ENCODE measurements at regions not wholly inside any gene's neighbourhood (a gene's known extent, or its start where the extent isn't known, plus 50 kb on each side); places are given as distances from the start of the nearest gene placed in this dataset.
"Not testable (repeated sequence)": the region's sequence is repeated elsewhere in the genome, so short reads cannot be mapped to it uniquely, and the experiment has no call there.

DNA sequence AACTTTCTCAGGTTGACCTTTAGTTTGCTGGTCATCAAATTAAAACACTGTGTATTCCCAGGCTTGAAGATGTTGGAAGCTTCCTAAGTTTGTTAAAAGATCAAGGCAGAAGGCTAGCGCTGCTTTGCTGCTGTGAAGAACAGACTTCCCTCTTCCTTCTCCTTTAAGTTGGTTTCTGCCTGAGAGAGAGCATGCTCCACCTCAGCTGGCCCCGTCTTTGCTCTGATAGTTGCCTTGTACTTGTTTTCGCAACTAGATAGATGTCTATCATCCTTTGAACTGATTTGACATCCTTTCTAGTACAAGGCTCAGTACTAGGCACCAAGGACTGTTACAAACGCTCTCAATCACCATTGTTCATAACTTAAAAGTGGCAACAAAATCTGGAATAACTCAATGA, 177.8 kb upstream of the MKLN1 start:
- in situ Hi-C loops (cut with HindIII; ENCODE audit: low sequenced_read_pairs) = no loop called here
- TF ChIP-seq, protein P1, sequence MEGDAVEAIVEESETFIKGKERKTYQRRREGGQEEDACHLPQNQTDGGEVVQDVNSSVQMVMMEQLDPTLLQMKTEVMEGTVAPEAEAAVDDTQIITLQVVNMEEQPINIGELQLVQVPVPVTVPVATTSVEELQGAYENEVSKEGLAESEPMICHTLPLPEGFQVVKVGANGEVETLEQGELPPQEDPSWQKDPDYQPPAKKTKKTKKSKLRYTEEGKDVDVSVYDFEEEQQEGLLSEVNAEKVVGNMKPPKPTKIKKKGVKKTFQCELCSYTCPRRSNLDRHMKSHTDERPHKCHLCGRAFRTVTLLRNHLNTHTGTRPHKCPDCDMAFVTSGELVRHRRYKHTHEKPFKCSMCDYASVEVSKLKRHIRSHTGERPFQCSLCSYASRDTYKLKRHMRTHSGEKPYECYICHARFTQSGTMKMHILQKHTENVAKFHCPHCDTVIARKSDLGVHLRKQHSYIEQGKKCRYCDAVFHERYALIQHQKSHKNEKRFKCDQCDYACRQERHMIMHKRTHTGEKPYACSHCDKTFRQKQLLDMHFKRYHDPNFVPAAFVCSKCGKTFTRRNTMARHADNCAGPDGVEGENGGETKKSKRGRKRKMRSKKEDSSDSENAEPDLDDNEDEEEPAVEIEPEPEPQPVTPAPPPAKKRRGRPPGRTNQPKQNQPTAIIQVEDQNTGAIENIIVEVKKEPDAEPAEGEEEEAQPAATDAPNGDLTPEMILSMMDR (IDR thresholded peaks at IDR 0.05; ENCODE audit: low read depth, low read length) = no peak
- H3K4me3 ChIP-seq (ENCODE audit: low read depth, low read length) = no peak overlapping the region
- DNase-seq (ENCODE audit: low read depth, low spot score) = no peak

DNA sequence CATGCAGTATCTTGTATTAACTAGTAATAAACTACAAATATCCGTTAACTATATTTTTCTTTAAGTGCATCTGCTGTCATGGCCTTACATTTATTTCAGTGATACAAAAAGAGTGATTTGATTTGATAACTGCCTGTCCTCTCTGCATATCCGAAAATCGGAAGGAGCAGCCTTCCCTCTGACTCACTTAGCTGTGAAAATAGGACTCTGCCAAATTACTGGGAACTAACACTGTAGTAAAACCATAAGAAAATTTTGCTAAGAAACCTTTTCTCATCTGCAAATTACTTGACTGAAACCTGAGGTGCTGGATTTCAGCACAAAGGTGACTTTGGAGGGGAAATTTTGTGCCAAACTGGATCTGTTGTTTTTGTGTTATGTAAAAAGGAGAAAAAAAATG, 176.6 kb upstream of the MKLN1 start:
- H3K4me3 ChIP-seq (ENCODE audit: low read depth, low read length) = no peak overlapping the region
- DNase-seq (ENCODE audit: low read depth, low spot score) = no peak
- TF ChIP-seq, protein P1 (IDR thresholded peaks at IDR 0.05; ENCODE audit: low read depth, low read length) = no peak
- in situ Hi-C loops (cut with HindIII; ENCODE audit: low sequenced_read_pairs) = no loop called here

DNA sequence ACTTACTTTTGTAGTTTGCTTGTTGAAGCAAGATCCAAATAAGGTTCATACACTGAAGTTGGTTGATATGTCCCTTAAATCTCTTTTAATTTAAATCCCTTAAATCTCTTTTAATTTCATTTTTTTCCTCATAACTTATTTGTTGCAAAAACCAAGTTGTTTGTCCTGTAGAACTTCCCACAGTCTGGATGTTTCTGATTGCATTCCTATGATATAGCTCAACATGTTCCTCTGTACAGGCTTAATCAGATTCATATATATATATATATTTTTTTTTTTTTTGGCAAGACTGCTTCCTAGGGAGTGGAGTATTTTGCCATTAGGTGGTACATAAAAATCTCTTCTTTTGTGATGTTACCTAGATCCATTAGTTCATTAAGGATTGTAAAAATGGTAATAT, 174.9 kb upstream of the MKLN1 start:
- no peak for DNase-seq (ENCODE audit: low read depth, low spot score)
- no peak overlapping the region for H3K4me3 ChIP-seq (ENCODE audit: low read depth, low read length)
- in situ Hi-C loops (cut with HindIII; ENCODE audit: low sequenced_read_pairs) = no loop called here
- TF ChIP-seq, protein P1 (IDR thresholded peaks at IDR 0.05; ENCODE audit: low read depth, low read length) = no peak

DNA sequence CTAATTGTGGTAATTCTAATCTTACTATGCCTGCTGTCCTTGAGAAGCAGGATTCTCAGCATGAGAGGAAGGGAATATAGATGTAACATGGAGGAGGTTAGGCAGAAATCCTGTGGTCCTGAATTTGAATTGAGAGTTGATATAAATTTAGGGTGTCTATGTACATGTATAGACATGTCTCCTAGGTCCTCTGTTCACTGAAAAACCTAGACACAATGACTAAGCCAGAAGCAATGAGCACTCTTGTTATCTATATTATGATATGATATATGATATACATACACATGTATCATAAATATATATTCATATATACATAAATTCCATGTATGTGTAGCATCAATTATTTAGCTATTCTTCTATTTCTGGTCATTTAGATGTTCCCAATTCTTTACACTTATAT, 173.3 kb upstream of the MKLN1 start:
- TF ChIP-seq, protein P1 (IDR thresholded peaks at IDR 0.05; ENCODE audit: low read depth, low read length) = no peak
- no peak overlapping the region for H3K4me3 ChIP-seq (ENCODE audit: low read depth, low read length)
- in situ Hi-C loops (cut with HindIII; ENCODE audit: low sequenced_read_pairs) = no loop called here
- no peak for DNase-seq (ENCODE audit: low read depth, low spot score)

DNA sequence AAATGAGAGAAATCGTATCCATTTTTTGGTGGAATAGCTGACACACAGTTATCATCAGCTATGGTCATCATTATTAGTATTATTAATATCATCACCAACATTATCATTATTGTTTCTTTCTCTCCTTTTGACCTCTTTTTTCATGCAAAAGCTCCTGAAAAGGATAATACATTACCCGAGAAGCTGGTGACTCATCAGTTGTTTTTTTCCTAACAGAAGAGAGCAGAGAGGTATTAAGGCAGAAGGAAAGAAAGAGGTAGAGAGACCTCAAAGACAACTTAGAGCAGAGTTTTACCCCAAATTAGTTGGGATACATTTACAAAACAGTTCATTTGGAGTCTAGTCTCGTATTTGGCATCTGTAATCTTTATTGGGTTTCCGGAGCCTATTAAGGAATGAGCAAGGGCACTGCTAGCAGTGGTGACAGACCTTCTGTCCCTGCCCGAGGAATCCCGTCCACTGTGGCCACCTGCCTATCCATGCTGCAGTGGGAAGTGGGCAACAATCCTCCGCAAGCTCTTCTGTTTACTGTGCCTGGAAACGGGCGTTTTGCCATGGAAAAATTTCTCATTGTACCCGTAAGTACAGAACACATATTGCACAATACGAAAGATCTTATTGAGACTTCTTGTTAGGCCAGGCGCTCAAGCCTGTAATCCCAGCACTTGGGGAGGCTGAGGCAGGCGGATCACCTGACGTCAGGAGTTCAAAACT, 170.0 kb upstream of the MKLN1 start:
- in situ Hi-C loops (cut with HindIII; ENCODE audit: low sequenced_read_pairs) = no loop called here
- TF ChIP-seq, protein P1 (IDR thresholded peaks at IDR 0.05; ENCODE audit: low read depth, low read length) = no peak
- H3K4me3 ChIP-seq (ENCODE audit: low read depth, low read length) = no peak overlapping the region
- DNase-seq (ENCODE audit: low read depth, low spot score) = peak; percentile 17

DNA sequence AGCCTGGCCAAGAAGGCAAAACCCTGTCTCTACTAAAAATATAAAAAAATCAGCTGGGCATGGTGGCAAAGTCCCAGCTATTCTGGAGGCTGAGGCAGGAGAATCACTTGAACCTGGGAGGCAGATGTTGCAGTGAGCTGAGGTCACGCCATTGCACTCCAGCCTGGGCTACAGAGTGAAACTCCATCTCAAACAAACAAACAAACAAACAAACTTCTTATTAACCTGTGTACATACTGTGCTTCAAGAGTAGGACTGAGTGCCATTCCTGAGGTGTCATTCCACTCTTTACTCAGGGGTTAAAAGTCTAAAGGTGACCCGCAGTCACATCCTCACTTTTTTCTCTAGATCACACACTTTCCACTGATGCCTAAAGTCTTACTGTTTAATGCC, 169.4 kb upstream of the MKLN1 start:
- in situ Hi-C loops (cut with HindIII; ENCODE audit: low sequenced_read_pairs); DNase-seq (ENCODE audit: low read depth, low spot score): not testable (repeated sequence)

DNA sequence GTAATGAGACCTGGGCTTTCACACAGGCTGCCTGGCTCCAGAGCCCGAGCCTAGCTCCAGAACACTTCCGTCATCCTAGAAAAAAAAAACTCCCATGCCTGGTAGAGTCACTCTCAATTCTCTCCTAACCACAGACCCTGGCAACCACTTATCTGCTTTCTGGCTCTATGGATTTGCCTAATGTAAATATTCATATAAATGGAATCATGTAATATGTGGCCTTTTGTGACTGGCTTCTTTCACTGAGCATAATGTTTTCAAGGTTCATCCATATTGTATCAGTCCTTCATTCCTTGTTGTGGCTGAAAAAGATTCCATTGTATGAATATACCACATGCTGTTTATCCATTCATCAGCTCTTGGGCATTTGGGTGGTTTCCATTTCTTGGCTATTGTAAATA, 167.7 kb upstream of the MKLN1 start:
- in situ Hi-C loops (cut with HindIII; ENCODE audit: low sequenced_read_pairs) = no loop called here
- peak; percentile 59 for DNase-seq (ENCODE audit: low read depth, low spot score)
- TF ChIP-seq, protein P1 (IDR thresholded peaks at IDR 0.05; ENCODE audit: low read depth, low read length) = no peak
- no peak overlapping the region for H3K4me3 ChIP-seq (ENCODE audit: low read depth, low read length)

More for the DNA sequence above, 169.4 kb upstream of the MKLN1 start:
- H3K4me3 ChIP-seq (ENCODE audit: low read depth, low read length) = not testable (repeated sequence)
